Fibroblast of the conjunctiva (primary cell): ENCODE measurements at regions not wholly inside any gene's neighbourhood (a gene's known extent, or its start where the extent isn't known, plus 50 kb on each side); places are given as distances from the start of the nearest gene placed in this dataset.
"Not testable (repeated sequence)": the region's sequence is repeated elsewhere in the genome, so short reads cannot be mapped to it uniquely, and the experiment has no call there.

Experiments used
- DNase-seq: peaks from one replicate; pipeline ENCODE4 v3.0.0-alpha.2; 2010; ENCODE audit warnings: low read depth

GRCh38 chr6:76840041-76840745 is 623.1 kb downstream of the HTR1B start:
- no peak for DNase-seq

GRCh38 chr6:76839505-76839904 is 623.8 kb downstream of the HTR1B start:
- no peak for DNase-seq

GRCh38 chr6:76837564-76837963 is 625.7 kb downstream of the HTR1B start:
- DNase-seq: no peak

- no peak for DNase-seq
Measured at GRCh38 chr6:76835695-76836094, 627.6 kb downstream of the HTR1B start.

- DNase-seq: no peak
Measured at GRCh38 chr6:76835293-76835692, 628.0 kb downstream of the HTR1B start.

GRCh38 chr6:76834399-76834798 is 628.9 kb downstream of the HTR1B start:
- no peak for DNase-seq

- DNase-seq: no peak
Measured at GRCh38 chr6:76831299-76831698, 632.0 kb downstream of the HTR1B start.

GRCh38 chr6:76823578-76823977 is 639.7 kb downstream of the HTR1B start:
- DNase-seq: not testable (repeated sequence)

- no peak for DNase-seq
Measured at GRCh38 chr6:76818451-76818850, 644.8 kb downstream of the HTR1B start.

- no peak for DNase-seq
Measured at GRCh38 chr6:76817429-76817828, 645.9 kb downstream of the HTR1B start.

- DNase-seq: no peak
Measured at GRCh38 chr6:76814496-76815458, 648.5 kb downstream of the HTR1B start.

- no peak for DNase-seq
Measured at GRCh38 chr6:76810286-76810685, 653.0 kb downstream of the HTR1B start.

- no peak for DNase-seq
Measured at GRCh38 chr6:76803038-76803580, 660.2 kb downstream of the HTR1B start.

GRCh38 chr6:76792394-76792793 is 670.9 kb downstream of the HTR1B start:
- peak; percentile 14 for DNase-seq

GRCh38 chr6:76790881-76791280 is 672.4 kb downstream of the HTR1B start:
- DNase-seq: no peak

- DNase-seq: no peak
Measured at GRCh38 chr6:76790045-76790796, 673.1 kb downstream of the HTR1B start.

- no peak for DNase-seq
Measured at GRCh38 chr6:76789580-76789979, 673.7 kb downstream of the HTR1B start.

GRCh38 chr6:76788155-76788554 is 675.1 kb downstream of the HTR1B start:
- no peak for DNase-seq

GRCh38 chr6:76779068-76779467 is 684.2 kb downstream of the HTR1B start:
- no peak for DNase-seq

GRCh38 chr6:76776876-76777275 is 686.4 kb downstream of the HTR1B start:
- DNase-seq: no peak

- no peak for DNase-seq
Measured at GRCh38 chr6:76774781-76775384, 688.4 kb downstream of the HTR1B start.

- DNase-seq: no peak
Measured at GRCh38 chr6:76772951-76773350, 690.3 kb downstream of the HTR1B start.
